Kidney (tissue), 13 donors: ENCODE measurements at regions not wholly inside any gene's neighbourhood (a gene's known extent, or its start where the extent isn't known, plus 50 kb on each side); places are given as distances from the start of the nearest gene placed in this dataset.

ENCODE experiments used
- DNase-seq, 5 donors: peaks; one replicate each; pipeline ENCODE4 v3.0.0-alpha.2; 2013 to 2020
- FAIRE-seq: peaks from 2 replicates; lab custom pipeline; 2012; peaks lifted over from hg19 to GRCh38; lab: Jason Lieb, UNC
- H3K27ac ChIP-seq, 2 donors: one replicate each; pipeline ENCODE4 v1.7.0; 2013; ENCODE audit warnings: low read depth in 2 of 2, low read length in 2 of 2, inconsistent platforms in 1 of 2
- H3K27me3 ChIP-seq: one replicate; pipeline ENCODE4 v1.7.1; 2013; ENCODE audit warnings: low read length, inconsistent platforms; ENCODE audit not compliant: control insufficient read depth, insufficient read depth
- H3K36me3 ChIP-seq, 3 donors: one replicate each; pipeline versions ENCODE4 v1.7.0 to v1.7.1; 2013; ENCODE audit warnings: low read length in 3 of 3, control low read depth in 1 of 3, inconsistent platforms in 1 of 3; ENCODE audit not compliant: insufficient read depth in 3 of 3, control insufficient read depth in 2 of 3
- H3K4me1 ChIP-seq, 3 donors: one replicate each; pipeline versions ENCODE4 v1.7.0 to v1.7.1; 2013; ENCODE audit warnings: low read length in 3 of 3, inconsistent platforms in 1 of 3, low read depth in 1 of 3; ENCODE audit not compliant: control insufficient read depth in 2 of 3, insufficient read depth in 2 of 3
- H3K4me3 ChIP-seq, 3 donors: one replicate each; pipeline versions ENCODE4 v1.7.0 to v1.8.1; 2013; ENCODE audit warnings: low read length in 3 of 3, control low read depth in 1 of 3, inconsistent platforms in 1 of 3
- H3K9ac ChIP-seq, 3 donors: one replicate each; pipeline versions ENCODE4 v1.7.0 to v1.7.1; 2013; ENCODE audit warnings: low read length in 3 of 3, control low read depth in 1 of 3, inconsistent platforms in 1 of 3
- H3K9me3 ChIP-seq, 3 donors: one replicate each; pipeline versions ENCODE4 v1.7.0 to v1.7.1; 2013; ENCODE audit warnings: low read length in 3 of 3, control low read depth in 1 of 3, inconsistent platforms in 1 of 3; ENCODE audit not compliant: control insufficient read depth in 2 of 3, insufficient read depth in 1 of 3
- intact Hi-C: fragments of 100-400 bp; cut with DNase I; formaldehyde crosslinking; loops from one replicate; pipeline ENCODE4 v1.11.1; 2022
- TF ChIP-seq, protein P1 (sequence below): IDR thresholded peaks from 3 replicates; pipeline ENCODE4 v1.5.1; 2012; ENCODE audit warnings: mild to moderate bottlenecking, moderate library complexity, borderline replicate concordance; ENCODE audit not compliant: insufficient read depth; ENCODE audit errors: extremely low read depth
- donor health status: control.
- donor health status: control.
- donor health status: control.
- donor health status: control.
- donor health status: control.
- donor health status: DM: yes; HTN: yes; CAD: no.
- donor health status: Normal renal cell carcinoma (clear cell type).

- no peaks in the 10 kb centered on the region for H3K4me1 ChIP-seq
- H3K36me3 ChIP-seq: no peaks in the 10 kb centered on the region
- H3K27me3 ChIP-seq: no peaks in the 10 kb centered on the region
- no peak overlapping the region for H3K27ac ChIP-seq
- no peak overlapping the region for H3K9ac ChIP-seq
- H3K4me3 ChIP-seq: no peak overlapping the region
- FAIRE-seq (no peak), DNase-seq (no peak)
- intact Hi-C loops: no loop called here
- TF ChIP-seq, protein P1, sequence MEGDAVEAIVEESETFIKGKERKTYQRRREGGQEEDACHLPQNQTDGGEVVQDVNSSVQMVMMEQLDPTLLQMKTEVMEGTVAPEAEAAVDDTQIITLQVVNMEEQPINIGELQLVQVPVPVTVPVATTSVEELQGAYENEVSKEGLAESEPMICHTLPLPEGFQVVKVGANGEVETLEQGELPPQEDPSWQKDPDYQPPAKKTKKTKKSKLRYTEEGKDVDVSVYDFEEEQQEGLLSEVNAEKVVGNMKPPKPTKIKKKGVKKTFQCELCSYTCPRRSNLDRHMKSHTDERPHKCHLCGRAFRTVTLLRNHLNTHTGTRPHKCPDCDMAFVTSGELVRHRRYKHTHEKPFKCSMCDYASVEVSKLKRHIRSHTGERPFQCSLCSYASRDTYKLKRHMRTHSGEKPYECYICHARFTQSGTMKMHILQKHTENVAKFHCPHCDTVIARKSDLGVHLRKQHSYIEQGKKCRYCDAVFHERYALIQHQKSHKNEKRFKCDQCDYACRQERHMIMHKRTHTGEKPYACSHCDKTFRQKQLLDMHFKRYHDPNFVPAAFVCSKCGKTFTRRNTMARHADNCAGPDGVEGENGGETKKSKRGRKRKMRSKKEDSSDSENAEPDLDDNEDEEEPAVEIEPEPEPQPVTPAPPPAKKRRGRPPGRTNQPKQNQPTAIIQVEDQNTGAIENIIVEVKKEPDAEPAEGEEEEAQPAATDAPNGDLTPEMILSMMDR: no peak
- no peaks in the 10 kb centered on the region for H3K9me3 ChIP-seq
Measured at GRCh38 chr6:3654898-3655297, 96.6 kb downstream of the PXDC1 start.

GRCh38 chr6:3654436-3654835, 97.1 kb downstream of the PXDC1 start:
- intact Hi-C loops: no loop called here
- H3K4me3 ChIP-seq: no peak overlapping the region
- H3K36me3 ChIP-seq: no peaks in the 10 kb centered on the region
- H3K9ac ChIP-seq: no peak overlapping the region
- no peaks in the 10 kb centered on the region for H3K9me3 ChIP-seq
- TF ChIP-seq, protein P1: no peak
- FAIRE-seq (no peak), DNase-seq (peak in 1 of 5 donors; percentile 41)
- H3K4me1 ChIP-seq: no peaks in the 10 kb centered on the region
- no peak overlapping the region for H3K27ac ChIP-seq
- H3K27me3 ChIP-seq: no peaks in the 10 kb centered on the region

GRCh38 chr6:3653528-3654070, 97.9 kb downstream of the PXDC1 start:
- H3K4me3 ChIP-seq: no peak overlapping the region
- H3K9ac ChIP-seq: no peak overlapping the region
- no peaks in the 10 kb centered on the region for H3K27me3 ChIP-seq
- H3K4me1 ChIP-seq: no peaks in the 10 kb centered on the region
- H3K9me3 ChIP-seq: peaks cover 0 to 3% (median 0%) of the 10 kb centered on the region in 3 donors
- no peaks in the 10 kb centered on the region for H3K36me3 ChIP-seq
- H3K27ac ChIP-seq: no peak overlapping the region
- DNase-seq (no peak), FAIRE-seq (no peak)
- TF ChIP-seq, protein P1: no peak
- intact Hi-C loops: no loop called here
